ENCODE measurements at regions not wholly inside any gene's neighbourhood (a gene's known extent, or its start where the extent isn't known, plus 50 kb on each side); places are given as distances from the start of the nearest gene placed in this dataset.

- DNase-seq (ENCODE audit: low spot score) = no peak
Observed at GRCh38 chr10:78186572-78186971, 152.9 kb downstream of the RPS24 start.

- no peak for DNase-seq (ENCODE audit: low spot score)
Observed at GRCh38 chr10:78187371-78187770, 153.7 kb downstream of the RPS24 start.

- DNase-seq (ENCODE audit: low spot score) = no peak
Observed at GRCh38 chr10:78188446-78188845, 154.8 kb downstream of the RPS24 start.

- no peak for DNase-seq (ENCODE audit: low spot score)
Observed at GRCh38 chr10:78190051-78190825, 156.6 kb downstream of the RPS24 start.

GRCh38 chr10:78191301-78191700 is 157.6 kb downstream of the RPS24 start:
- DNase-seq (ENCODE audit: low spot score) = no peak

GRCh38 chr10:78193189-78193588 is 159.5 kb downstream of the RPS24 start:
- DNase-seq (ENCODE audit: low spot score) = no peak

GRCh38 chr10:78194050-78194449 is 160.4 kb downstream of the RPS24 start:
- no peak for DNase-seq (ENCODE audit: low spot score)

GRCh38 chr10:78194539-78195402 is 161.1 kb downstream of the RPS24 start:
- no peak for DNase-seq (ENCODE audit: low spot score)

- DNase-seq (ENCODE audit: low spot score) = no peak
Observed at GRCh38 chr10:78196396-78196795, 162.7 kb downstream of the RPS24 start.

- no peak for DNase-seq (ENCODE audit: low spot score)
Observed at GRCh38 chr10:78196964-78197363, 163.3 kb downstream of the RPS24 start.

GRCh38 chr10:78197628-78198272 is 164.1 kb downstream of the RPS24 start:
- no peak for DNase-seq (ENCODE audit: low spot score)

GRCh38 chr10:78199005-78199725 is 165.5 kb downstream of the RPS24 start:
- DNase-seq (ENCODE audit: low spot score) = no peak

- DNase-seq (ENCODE audit: low spot score) = no peak
Observed at GRCh38 chr10:78199759-78200158, 166.1 kb downstream of the RPS24 start.

- no peak for DNase-seq (ENCODE audit: low spot score)
Observed at GRCh38 chr10:78200686-78201085, 167.0 kb downstream of the RPS24 start.

- no peak for DNase-seq (ENCODE audit: low spot score)
Observed at GRCh38 chr10:78202386-78202785, 168.7 kb downstream of the RPS24 start.

GRCh38 chr10:78203915-78204818 is 170.5 kb downstream of the RPS24 start:
- no peak for DNase-seq (ENCODE audit: low spot score)

GRCh38 chr10:78205457-78206016 is 171.9 kb downstream of the RPS24 start:
- no peak for DNase-seq (ENCODE audit: low spot score)

- DNase-seq (ENCODE audit: low spot score) = no peak
Observed at GRCh38 chr10:78207216-78207615, 173.6 kb downstream of the RPS24 start.

GRCh38 chr10:78207776-78208175 is 174.1 kb downstream of the RPS24 start:
- DNase-seq (ENCODE audit: low spot score) = no peak

GRCh38 chr10:78209970-78210369 is 176.3 kb downstream of the RPS24 start:
- no peak for DNase-seq (ENCODE audit: low spot score)

- no peak for DNase-seq (ENCODE audit: low spot score)
Observed at GRCh38 chr10:78210548-78210947, 176.9 kb downstream of the RPS24 start.

Measured in RKO (cell line).